GM21529 (cell line): ENCODE measurements at regions not wholly inside any gene's neighbourhood (a gene's known extent, or its start where the extent isn't known, plus 50 kb on each side); places are given as distances from the start of the nearest gene placed in this dataset.

Source experiments
- ATAC-seq: cut with Tn5 transposase; IDR thresholded peaks from one replicate; pipeline ENCODE4 v1.9.1; 2021; ENCODE audit not compliant: unreplicated experiment

DNA sequence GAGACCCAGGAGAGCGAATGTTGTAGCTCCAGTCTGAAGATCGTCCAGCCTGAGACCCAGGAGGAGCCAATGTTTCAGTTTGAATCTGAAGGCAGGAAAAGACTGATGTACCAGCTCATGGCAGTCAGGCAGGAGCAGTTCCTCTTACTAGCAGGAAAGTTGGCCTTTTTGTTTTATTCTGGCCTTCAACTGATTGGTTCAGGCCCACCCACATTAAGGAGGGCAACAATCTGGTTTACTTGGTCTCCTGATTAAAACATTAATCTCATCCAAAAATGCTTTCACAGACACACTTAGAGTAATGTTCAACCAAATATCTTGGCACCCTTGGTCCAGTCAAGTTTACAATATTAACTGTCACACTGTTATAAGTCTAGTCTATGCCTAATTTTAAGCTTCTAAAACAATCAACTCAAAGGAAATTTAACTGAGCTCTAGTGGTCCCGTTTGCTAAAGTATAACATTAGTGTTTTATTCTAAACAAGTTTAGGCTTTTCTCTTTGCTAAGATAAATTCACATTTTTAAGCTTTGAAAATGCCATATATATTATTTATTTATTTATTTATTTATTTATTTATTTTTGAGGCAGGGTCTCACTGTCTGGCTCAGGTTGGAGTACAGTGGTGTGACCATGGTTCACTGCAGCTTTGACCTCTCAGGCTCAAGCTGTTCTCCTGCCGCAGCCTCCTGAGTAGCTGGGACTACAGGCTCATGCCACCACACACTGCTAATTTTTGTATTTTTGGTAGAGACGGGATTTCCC lies 275.5 kb upstream of the SLC35B3 start:
- ATAC-seq, result no peak

DNA sequence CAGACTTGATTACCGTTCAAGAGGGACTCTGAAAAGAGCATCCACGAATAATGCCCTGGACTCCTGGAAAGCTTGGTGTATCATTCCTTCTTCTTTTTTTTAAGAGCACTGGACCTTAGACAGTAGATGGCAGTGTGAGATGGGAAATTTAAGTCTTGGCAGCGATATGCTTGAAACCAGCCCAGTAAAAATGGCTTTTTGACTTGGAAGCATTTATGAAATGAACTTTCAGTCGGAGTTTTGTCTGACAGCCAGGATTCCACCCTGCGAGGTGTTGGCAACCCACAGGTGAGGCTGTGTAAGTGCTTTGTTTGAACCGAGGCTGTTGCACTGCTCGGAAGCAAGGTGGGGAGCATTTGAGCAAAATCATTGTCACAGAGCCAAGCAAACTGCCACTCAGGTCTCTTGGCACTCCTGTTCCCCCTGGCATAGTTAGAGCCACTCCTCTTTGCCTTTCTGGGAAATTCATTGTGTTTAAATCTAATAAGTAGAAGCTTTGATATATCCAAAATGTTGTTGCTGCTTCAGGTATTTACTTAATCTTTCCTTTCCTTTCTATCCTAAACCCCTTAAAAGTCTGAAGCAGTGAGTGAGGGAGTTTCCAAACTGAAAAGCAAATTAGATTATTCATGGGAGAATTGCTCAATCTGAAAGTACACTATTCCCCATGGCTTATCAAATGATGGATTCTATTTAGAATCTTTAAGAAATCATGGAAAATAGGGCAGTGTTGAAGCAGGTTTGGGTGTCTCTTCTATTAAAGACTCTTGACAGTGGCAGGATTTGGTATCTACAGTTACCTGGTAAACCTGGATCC lies 272.8 kb upstream of the SLC35B3 start:
- no peak for ATAC-seq

DNA sequence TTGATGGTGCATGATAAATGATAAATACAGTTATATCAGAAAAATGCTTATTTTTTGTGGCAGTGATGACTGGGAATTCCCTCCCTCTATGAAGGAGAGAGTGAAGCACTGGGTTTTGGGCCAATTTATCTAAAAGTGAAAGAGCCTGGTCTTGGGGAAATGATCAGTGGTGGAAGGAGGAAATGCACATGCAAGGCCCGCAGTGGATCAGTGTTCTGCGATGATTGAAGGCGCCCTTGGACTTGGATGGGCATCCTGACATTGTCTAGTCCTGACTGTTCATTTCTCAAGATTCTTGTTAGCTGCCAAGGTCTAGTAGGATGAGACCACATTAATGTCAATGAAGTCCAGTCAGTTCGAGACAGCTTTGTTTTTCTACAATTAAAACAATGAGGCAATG lies 272.0 kb upstream of the SLC35B3 start:
- ATAC-seq, result no peak

DNA sequence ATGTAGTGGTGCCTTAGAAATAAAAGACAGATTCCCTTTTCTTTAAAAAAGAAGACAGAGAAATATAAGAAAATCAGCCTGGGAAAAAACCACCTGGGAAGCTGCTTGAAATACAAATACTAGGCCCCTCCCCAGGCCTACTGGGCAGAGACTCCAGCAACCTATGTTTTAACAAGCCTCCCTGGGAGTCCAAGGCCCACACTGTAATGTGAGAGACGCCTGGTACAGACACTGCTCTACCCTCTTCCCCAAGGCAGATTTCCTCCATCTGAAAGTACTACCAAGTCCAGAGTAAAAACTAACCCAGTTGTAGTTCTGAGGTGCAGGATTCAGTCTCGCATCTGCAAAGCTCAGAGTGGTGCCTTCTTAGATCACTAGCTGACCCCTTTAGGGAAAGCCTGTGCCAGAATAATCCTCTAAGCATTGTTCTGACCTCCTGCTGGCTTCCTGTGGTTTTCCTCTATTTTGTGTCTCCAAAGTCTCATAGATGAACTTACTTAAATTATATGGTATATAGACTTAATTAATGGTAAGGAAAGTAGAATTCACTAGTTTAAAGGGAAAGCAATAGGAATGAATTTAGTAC lies 270.2 kb upstream of the SLC35B3 start:
- no peak for ATAC-seq

DNA sequence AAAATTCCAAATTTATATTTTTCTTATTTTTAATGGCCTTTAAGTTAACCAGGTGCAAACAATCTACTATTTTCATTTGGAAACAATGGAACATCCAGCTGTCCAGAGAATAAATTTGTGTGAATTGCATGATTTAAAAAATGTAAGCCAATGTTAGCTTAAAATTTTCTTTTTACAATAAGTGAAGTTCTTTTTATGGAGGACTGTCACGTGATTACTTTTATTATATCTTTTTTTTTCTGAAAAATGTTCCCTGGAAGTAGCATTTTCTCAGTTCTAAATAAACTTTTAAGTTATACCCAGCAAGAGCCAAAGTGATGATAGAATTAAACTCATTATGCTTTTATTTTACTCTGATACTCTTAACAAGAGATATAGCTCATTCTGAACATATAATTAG lies 267.7 kb upstream of the SLC35B3 start:
- no peak for ATAC-seq

DNA sequence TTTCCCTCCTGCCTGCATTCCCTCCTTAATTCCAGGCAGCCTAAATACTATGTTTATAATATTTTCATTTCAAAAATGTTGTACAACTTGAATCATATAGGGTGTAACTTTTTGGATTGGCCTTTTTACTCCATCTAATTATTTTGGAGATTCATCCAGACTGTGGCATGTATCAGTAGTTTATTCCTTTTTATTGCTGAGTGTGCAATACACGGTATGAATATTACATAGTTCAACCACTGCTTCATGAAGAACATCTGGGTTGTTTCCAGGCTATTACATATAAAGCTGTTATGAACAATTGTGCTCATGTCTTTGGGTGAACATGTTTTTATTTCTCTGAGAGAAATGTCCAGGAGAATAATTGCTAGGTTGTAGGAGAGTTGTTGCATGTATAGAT lies 253.5 kb upstream of the SLC35B3 start:
- no peak for ATAC-seq

DNA sequence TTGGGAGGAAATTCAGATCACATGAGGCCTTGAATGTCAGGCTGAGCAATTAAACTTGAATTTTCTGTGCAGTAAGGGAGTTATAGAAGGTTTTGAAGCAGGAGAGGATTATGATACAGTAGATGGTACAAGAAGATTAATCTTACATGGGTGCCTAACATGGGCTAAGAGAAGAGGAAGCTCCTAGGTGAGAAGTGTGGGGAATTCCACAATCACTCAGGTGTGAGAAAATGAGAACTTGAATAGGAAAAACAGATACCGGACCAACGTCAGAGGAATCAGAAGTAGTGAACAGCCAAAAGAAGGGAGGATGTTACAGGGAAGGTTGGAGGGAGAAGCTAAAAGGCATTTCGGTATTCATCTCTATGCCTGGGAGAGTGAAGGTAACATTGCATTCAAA lies 250.7 kb upstream of the SLC35B3 start:
- ATAC-seq, result no peak

DNA sequence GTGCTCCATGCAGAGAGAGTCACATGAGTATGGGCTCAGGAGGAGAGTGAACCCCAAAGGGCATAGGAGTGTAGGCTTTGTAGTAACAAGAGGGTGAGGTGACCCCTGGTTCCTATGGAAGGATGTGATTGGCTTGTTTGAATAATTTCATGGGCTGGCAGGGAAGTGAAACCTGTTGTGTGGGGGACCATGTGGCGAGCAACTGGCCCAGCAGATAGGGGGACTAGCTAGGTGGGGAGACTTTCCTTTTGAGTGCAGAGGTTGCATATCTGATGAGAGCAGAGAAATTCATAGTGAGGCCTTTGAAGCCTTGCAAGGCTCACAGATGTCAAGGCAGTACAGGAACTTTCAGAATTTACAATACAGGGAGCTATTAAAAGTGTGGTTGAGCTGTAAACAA lies 247.9 kb upstream of the SLC35B3 start:
- no peak for ATAC-seq

DNA sequence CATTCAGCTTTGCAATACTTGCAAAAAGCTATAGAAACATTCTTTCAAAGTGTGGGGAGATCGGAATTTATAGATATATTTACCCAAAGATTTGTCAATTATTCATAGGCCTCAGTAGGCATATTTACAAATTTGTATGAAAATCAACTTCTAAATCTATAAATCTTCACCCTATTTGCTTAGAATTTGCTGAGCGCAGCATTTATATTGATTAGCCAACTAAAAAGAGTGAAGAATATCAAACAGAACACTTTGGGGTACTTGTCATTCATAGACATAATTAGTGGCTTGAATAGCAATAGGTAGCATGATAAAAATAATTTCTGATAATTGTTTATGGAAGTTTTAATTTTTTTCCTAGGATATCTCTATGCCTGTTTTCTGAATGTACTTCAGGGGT lies 244.5 kb upstream of the SLC35B3 start:
- no peak for ATAC-seq

DNA sequence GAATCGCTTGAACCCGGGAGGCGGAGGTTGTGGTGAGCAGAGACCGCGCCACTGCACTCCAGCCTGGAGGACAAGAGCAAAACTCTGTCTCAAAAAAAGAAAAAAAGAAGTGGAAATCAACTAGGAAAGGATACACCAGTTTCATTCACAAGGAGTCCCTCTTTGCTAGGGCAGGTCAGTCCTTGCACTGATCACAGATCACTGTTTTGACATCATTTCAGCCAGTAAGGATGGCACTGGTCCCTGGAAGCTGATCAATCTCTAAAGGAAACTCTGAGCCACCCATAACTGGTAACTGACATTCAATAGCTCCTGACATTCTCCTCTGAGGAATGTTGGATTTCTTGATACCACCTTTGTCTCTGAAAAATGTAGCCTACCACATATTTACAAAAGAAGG lies 243.1 kb upstream of the SLC35B3 start:
- ATAC-seq, result no peak

DNA sequence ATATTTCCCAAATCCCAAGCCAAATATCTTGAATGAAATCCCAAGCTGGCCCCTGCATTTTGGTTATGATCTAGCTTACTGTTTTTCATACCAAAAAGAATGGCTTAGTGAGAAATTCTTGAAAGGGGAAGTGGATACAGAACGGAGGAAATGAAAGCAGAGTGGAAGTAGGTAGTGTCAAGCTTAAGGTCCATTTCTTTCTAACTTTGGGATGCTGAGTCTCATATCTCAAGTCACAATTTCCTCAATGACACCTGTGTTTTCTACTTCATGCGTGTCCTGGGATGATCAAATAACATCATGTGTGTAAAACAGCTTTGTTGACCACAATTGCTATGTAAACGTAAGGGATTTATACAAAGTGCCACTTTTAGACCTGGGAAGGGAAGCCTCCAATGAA lies 238.8 kb upstream of the SLC35B3 start:
- no peak for ATAC-seq

DNA sequence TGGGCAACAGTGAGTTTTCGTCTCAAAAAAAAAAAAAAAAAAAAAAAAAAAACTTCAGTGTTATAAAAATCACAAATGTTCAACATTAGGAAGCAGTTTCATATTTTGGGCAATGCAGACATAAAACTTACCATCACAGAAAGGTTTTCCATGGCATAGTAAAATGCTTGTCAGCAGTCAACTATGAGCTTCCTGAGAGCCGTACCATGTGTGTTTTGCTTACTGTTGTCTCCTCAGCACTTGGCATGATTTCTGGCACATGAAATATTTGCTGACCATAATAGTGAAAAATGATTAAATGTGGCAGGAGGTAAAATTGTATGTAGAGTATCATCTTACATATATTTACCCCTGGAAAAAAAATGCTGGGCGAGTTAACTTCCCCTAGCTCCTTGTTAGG lies 237.5 kb upstream of the SLC35B3 start:
- no peak for ATAC-seq

DNA sequence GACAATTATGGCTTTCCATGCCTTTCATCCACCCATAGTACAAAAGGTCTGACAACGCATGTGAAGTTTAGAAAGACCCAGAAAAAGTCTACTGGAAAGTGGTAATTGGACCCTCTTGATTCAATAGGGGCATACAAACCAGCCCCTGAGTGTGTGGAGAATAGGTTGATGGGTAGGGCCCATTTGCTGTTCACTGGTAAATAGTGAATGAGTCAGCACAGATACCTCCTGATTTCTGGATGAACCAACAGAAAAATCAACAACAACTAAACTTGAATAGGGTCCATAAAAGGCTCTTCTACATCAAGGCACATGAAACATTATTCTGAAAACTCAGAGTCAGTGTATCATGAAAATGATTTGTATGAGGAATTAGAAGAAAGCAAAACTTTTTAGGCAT lies 235.4 kb upstream of the SLC35B3 start:
- no peak for ATAC-seq

DNA sequence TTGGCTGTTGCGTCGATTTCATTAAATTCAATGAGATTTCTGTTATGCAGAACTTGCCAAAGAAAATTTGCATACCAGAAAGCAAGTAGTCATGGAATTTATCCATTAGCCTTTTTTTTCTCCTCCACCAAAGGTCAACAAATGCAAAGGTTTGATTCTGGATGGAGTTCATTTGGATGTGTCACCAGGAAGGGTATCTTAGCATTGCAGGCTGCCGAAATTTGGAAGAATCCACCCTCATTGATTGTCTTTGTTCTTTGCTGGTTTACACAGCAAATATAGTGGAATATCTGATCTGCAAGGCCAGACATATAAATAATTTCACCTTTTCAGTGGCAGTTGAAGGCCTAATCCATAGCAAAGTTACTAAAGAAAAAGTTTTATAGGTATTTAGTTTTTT lies 229.4 kb upstream of the SLC35B3 start:
- ATAC-seq, result no peak

DNA sequence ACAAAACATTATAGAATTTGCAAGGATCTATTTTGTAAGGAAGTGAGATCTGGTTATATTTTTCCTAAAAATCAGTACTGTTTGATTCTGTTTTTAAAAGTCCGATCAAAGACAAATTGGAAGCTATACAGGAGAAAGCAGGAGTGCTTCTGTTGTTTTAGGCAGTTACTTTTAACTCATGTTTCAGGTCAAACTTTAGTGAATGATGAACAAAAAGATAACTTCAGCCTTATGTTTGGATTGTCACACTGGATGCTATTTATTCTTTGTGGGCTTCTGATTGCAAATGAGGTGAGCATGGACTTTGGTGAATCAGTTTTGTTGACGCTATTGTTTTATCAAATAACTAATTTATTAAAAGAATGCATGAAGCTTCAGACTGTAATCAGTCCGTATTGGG lies 228.7 kb upstream of the SLC35B3 start:
- no peak for ATAC-seq

DNA sequence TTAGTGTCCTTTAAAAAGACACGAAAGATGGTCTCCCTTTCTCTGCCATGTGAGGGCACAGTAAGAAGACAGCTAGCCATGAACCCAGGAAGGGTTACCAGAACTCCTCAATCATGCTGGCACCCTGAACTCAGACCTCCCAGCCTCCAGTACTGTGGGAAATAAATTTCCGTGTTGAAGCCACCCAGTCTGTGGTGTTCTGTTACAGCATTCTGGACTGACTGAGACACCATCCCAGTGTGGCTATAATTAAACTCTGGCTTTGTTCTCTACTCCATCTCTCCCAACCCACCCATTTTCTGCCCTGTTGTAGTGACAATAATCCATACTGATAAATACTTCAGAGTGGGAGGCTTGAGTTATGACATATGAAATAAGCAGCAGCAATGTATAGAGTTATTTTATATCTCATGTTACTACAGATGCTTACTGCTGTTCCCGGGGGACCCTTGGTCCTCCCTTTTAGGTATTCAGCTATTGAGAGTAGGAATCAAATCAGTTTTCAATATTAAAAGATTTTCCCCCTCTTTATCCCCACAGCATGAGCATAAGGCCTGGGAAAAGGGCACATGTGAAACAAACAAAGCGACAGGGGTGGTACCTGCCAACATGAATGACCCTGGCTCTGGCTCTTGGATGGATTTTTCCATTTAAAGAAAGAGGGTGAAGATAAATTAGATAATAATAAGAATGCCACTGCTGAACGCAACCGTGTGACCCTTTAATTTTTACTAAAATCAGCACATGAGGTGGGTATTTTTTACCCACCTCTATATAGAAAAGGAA lies 224.3 kb upstream of the SLC35B3 start:
- no peak for ATAC-seq

DNA sequence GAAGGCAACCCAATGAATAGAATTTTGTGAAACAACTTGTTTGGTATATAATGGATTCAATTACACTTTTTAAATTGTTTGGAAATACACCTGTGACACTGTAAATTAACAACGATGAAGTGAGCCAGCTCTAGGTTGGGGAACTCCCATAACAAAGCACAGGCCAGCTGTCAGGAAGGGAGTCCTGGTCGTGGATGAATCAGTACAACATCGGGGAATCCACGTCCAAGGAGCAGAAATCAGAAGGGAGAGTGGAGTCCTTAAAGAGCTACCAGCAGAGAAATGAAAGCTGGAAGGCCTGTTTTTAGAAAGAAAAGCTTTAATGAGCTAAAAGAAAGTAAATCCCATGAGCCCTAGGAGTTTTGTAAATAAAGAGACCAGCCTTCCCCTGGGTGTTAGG lies 223.1 kb upstream of the SLC35B3 start:
- ATAC-seq, result no peak

DNA sequence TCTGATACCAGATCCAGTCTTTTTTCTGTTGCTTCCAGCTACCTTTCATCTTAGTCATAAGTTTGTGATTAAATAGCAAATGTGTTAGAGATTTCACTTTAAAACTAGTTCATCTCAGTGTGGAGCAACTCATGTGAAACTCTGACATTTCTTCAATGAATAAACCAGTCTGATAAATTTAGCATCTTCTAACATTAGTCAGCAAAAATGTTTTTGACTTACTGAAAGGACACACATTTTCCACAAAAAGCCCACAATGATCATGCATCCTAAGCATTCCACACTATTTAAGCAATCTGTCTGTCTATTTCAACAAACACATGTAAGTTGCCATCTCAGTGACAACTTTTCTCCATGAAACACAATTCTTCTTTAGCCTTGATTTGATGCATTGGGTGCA lies 222.2 kb upstream of the SLC35B3 start:
- no peak for ATAC-seq

DNA sequence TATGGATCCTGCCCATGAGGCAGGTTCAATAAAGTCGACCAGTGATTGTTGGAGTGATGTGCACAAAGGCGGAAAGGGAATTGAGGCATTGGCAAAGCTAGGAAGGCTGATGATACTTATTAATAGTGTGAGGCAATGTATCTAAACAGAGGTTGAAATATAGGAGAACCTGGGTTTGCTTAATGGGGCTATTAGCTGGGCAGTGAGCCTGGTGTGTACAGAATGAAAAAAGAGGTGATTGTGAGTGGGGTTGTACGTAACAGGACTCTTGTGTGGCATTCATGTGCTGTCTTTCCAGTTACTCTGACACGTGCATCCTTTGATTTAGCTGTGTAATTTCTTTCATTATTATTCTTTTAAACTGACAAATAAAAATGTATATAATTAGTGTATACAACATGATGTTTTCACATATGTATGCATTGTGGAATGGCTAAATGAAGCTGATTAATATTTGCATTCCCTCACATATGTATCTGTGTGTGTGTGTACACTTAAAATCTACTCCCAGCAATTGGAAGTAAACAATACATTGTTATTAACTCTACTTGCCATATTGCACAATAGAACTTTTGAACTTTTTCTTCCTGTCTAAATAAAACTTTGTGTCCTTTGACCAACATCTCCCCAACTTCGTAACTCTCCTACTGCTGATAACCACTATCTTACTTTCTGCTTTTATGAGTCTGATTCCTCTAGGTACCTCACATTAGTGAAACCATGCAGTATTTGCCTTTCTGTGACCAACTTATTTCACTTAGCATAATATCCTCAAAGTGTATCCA lies 220.5 kb upstream of the SLC35B3 start:
- ATAC-seq, result no peak

DNA sequence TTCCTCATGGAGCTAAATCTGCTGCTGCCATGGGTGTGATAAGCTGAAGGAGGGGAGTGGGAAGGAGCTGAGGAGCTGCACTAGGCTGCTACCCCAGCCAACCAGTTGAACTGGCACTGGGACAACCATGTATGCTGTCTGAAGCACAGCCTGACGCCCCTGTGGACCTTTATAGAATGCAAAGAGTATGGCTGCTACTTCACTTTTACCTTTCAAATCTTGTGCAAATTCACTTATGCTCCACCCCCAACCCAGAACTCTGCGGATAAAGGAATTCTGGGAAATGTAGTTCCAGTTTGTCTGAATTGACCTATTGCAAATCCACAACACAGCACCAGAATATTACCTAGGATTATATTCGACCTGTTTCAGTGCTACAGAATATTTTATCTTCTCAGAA lies 217.4 kb upstream of the SLC35B3 start:
- no peak for ATAC-seq

DNA sequence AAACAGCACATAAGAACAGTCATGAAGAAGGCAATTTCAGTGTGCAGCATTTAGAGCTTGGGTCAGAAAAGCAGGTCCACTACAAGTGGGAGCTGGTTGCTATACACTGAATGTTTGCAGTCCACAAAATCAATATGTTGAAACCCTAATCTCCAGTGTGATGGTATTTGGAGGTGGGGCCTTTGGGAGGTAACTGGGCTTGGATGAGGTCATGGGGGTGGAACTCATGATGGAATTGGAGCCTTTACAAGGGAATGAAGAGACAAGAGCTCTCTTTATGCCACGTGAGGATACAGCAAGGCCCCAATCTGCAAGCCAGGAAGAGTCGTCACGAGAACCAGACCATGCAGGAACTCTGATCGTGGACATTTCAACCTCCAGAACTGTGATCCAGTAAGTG lies 216.7 kb upstream of the SLC35B3 start:
- no peak for ATAC-seq
